HCT116 (cell line): ENCODE measurements at regions not wholly inside any gene's neighbourhood (a gene's known extent, or its start where the extent isn't known, plus 50 kb on each side); places are given as distances from the start of the nearest gene placed in this dataset.

ENCODE experiments used
- ATAC-seq: fragments of 200-7000 bp; cut with Tn5 transposase; 2 replicates; pipeline ENCODE4 v1.9.1; 2020; ENCODE audit warnings: mild to moderate bottlenecking, moderate library complexity
- BruUV-seq: library from RNA; stranded (reverse); fragments of 400-500 nt; replicated peaks from 2 replicates; lab custom pipeline; 2021; lab: Mats Ljungman, UMichigan
- CTCF ChIA-PET: fragments of 300-600 bp; sonication (Branson Sonifier 250); formaldehyde crosslinking; loops from one replicate; lab custom pipeline; 2021; ENCODE audit warnings: antibody characterized with exemption; lab: Charles Lee
- POLR2A ChIA-PET: fragments of 300-600, 350-600 bp; sonication (Branson Sonifier 250); formaldehyde crosslinking; loops from one replicate; lab custom pipeline; 2021; ENCODE audit warnings: antibody characterized with exemption; lab: Charles Lee
- RAD21 ChIA-PET, 2 experiments: fragments of 300-600 bp; sonication (Branson Sonifier 250); formaldehyde crosslinking; loops; one replicate each; lab custom pipeline; 2023; ENCODE audit warnings: low total read pairs in 2 of 2; ENCODE audit not compliant: uncharacterized antibody in 2 of 2, unreplicated experiment in 2 of 2, low non-redundant PET in 1 of 2; lab: Charles Lee
- DNase-seq: peaks from one replicate; pipeline ENCODE4 v3.0.0-alpha.2; 2010; ENCODE audit warnings: low read depth, low spot score
- H2AFZ ChIP-seq: fragments of 200-600 bp; shearing (Covaris generic), sonication (generic); 2 replicates; pipeline ENCODE4 v1.6.1; 2017; ENCODE audit warnings: low read depth, mixed run types, mixed read lengths, antibody characterized with exemption, low read length; ENCODE audit not compliant: poor library complexity, severe bottlenecking
- H3K27ac ChIP-seq: 2 replicates; pipeline ENCODE4 v1.5.1; 2012; ENCODE audit warnings: low read depth, low read length
- H3K27me3 ChIP-seq: fragments of 200-600 bp; sonication (generic); 2 replicates; pipeline ENCODE4 v1.6.1; 2016; ENCODE audit warnings: mixed run types, low read length, mixed read lengths; ENCODE audit not compliant: insufficient read depth
- H3K36me3 ChIP-seq, 2 experiments: fragments of 200-500 bp in 1 of 2; fragments of 200-600 bp in 1 of 2; sonication (Bioruptor generic) in 1 of 2; sonication (generic) in 1 of 2; 2 replicates each; pipeline versions ENCODE4 v1.5.1 to v1.6.1; 2014 to 2016; ENCODE audit warnings: low read length in 2 of 2, inconsistent platforms in 1 of 2, mixed read lengths in 1 of 2, mixed run types in 1 of 2; ENCODE audit not compliant: insufficient read depth in 2 of 2, control insufficient read depth in 1 of 2
- H3K4me1 ChIP-seq, 2 experiments: fragments of 200-600 bp in 1 of 2; sonication (generic) in 1 of 2; 2 replicates each; pipeline versions ENCODE4 v1.5.1 to v1.6.1; 2012 to 2017; ENCODE audit warnings: low read length in 2 of 2, inconsistent platforms in 1 of 2, mild to moderate bottlenecking in 1 of 2, mixed read lengths in 1 of 2, mixed run types in 1 of 2, moderate library complexity in 1 of 2; ENCODE audit not compliant: insufficient read depth in 2 of 2, control insufficient read depth in 1 of 2
- H3K4me2 ChIP-seq: fragments of 200-600 bp; sonication (generic); 2 replicates; pipeline ENCODE4 v1.6.1; 2017; ENCODE audit warnings: mixed run types, low read length, mixed read lengths
- H3K4me3 ChIP-seq, 2 experiments: fragments of 200-600 bp in 1 of 2; sonication (generic) in 1 of 2; replicated peaks in 1 of 2; 2 replicates each; pipeline ENCODE4 v1.5.1; 2011 to 2016; ENCODE audit warnings: low read length in 2 of 2, control low read depth in 1 of 2, low read depth in 1 of 2, mild to moderate bottlenecking in 1 of 2, mixed read lengths in 1 of 2, mixed run types in 1 of 2
- H3K79me2 ChIP-seq: fragments of 200-600 bp; sonication (generic); 2 replicates; pipeline ENCODE4 v1.6.1; 2017; ENCODE audit warnings: mild to moderate bottlenecking, mixed run types, low read length, moderate library complexity, mixed read lengths; ENCODE audit not compliant: insufficient read depth
- H3K9ac ChIP-seq: fragments of 200-600 bp; sonication (generic); 2 replicates; pipeline ENCODE4 v1.6.1; 2016; ENCODE audit warnings: low read length, mixed read lengths
- H3K9me2 ChIP-seq: fragments of 200-600 bp; sonication (generic), shearing (Covaris generic); 2 replicates; pipeline ENCODE4 v1.6.1; 2017; ENCODE audit warnings: mixed run types, mild to moderate bottlenecking, moderate library complexity; ENCODE audit not compliant: insufficient read depth
- H3K9me3 ChIP-seq, 2 experiments: fragments of 200-500 bp in 1 of 2; fragments of 200-600 bp in 1 of 2; sonication (Bioruptor generic) in 1 of 2; sonication (generic) in 1 of 2; 2 replicates each; pipeline ENCODE4 v1.6.1; 2014 to 2017; ENCODE audit warnings: low read length in 2 of 2, mixed read lengths in 2 of 2, inconsistent platforms in 1 of 2, low read depth in 1 of 2, mild to moderate bottlenecking in 1 of 2, mixed run types in 1 of 2, moderate library complexity in 1 of 2; ENCODE audit not compliant: control insufficient read depth in 1 of 2, insufficient read depth in 1 of 2
- H4K20me1 ChIP-seq: fragments of 200-600 bp; sonication (generic), shearing (Covaris generic); 2 replicates; pipeline ENCODE4 v1.6.1; 2017; ENCODE audit warnings: mixed run types, mild to moderate bottlenecking, moderate library complexity; ENCODE audit not compliant: insufficient read depth
- CBX3 ChIP-seq: IDR thresholded peaks from 2 replicates; pipeline ENCODE4 v1.6.1; 2012; ENCODE audit warnings: low read depth
- CEBPB ChIP-seq: IDR thresholded peaks from 2 replicates; pipeline ENCODE4 v1.6.1; 2012; ENCODE audit warnings: low read depth
- CTCF ChIP-seq, 3 experiments: fragments of 200-600 bp in 1 of 3; sonication (generic) in 1 of 3; IDR thresholded peaks in 2 of 3; conservative IDR thresholded peaks in 1 of 3; 2 replicates each; pipeline ENCODE4 v1.5.1; 2012 to 2017; ENCODE audit warnings: low read depth in 2 of 3, low read length in 2 of 3, antibody characterized with exemption in 1 of 3, borderline replicate concordance in 1 of 3, control low read depth in 1 of 3, mild to moderate bottlenecking in 1 of 3, mixed read lengths in 1 of 3, mixed run types in 1 of 3, moderate library complexity in 1 of 3; ENCODE audit not compliant: insufficient read depth in 1 of 3
- EGR1 ChIP-seq: IDR thresholded peaks from 2 replicates; pipeline ENCODE4 v1.6.1; 2012; ENCODE audit warnings: low read depth
- ELF1 ChIP-seq: IDR thresholded peaks from 2 replicates; pipeline ENCODE4 v1.6.1; 2012; ENCODE audit warnings: low read depth, borderline replicate concordance
- EZH2 ChIP-seq: fragments of 200-600 bp; sonication (generic); IDR thresholded peaks from 2 replicates; pipeline ENCODE4 v1.6.1; 2017; ENCODE audit warnings: antibody characterized with exemption, mixed run types
- EZH2phosphoT487 ChIP-seq: fragments of 200-600 bp; IDR thresholded peaks from 2 replicates; pipeline ENCODE4 v1.6.1; 2018; ENCODE audit warnings: antibody characterized with exemption, borderline replicate concordance
- FOSL1 ChIP-seq: IDR thresholded peaks from 2 replicates; pipeline ENCODE4 v1.6.1; 2012; ENCODE audit warnings: low read depth
- JUND ChIP-seq: IDR thresholded peaks from 2 replicates; pipeline ENCODE4 v1.6.1; 2012
- POLR2A ChIP-seq: IDR thresholded peaks from 2 replicates; pipeline ENCODE4 v1.7.0; 2011; ENCODE audit warnings: borderline replicate concordance; ENCODE audit not compliant: insufficient read depth, insufficient read length; ENCODE audit errors: extremely low read depth
- POLR2AphosphoS5 ChIP-seq: IDR thresholded peaks from 2 replicates; pipeline ENCODE4 v1.6.1; 2011; ENCODE audit warnings: mild to moderate bottlenecking, low read depth, low read length, moderate library complexity
- RAD21 ChIP-seq: IDR thresholded peaks from 2 replicates; pipeline ENCODE4 v1.6.1; 2012; ENCODE audit warnings: low read depth, mild to moderate bottlenecking
- SIN3A ChIP-seq: IDR thresholded peaks from 2 replicates; pipeline ENCODE4 v1.6.1; 2012; ENCODE audit warnings: low read depth
- SP1 ChIP-seq: IDR thresholded peaks from 2 replicates; pipeline ENCODE4 v1.6.1; 2012; ENCODE audit warnings: low read depth
- TCF7L2 ChIP-seq: IDR thresholded peaks from 2 replicates; pipeline ENCODE4 v1.7.0; 2011; ENCODE audit warnings: borderline replicate concordance, inconsistent platforms; ENCODE audit not compliant: insufficient read depth, insufficient read length; ENCODE audit errors: extremely low read depth
- YY1 ChIP-seq: IDR thresholded peaks from 2 replicates; pipeline ENCODE4 v1.6.1; 2011; ENCODE audit warnings: low read length, low read depth, moderate library complexity, mild to moderate bottlenecking; ENCODE audit not compliant: insufficient replicate concordance; ENCODE audit errors: extremely low read depth
- ZBTB33 ChIP-seq: IDR thresholded peaks from 2 replicates; pipeline ENCODE4 v1.6.1; 2011; ENCODE audit warnings: mild to moderate bottlenecking, low read length, moderate library complexity; ENCODE audit not compliant: insufficient replicate concordance; ENCODE audit errors: extremely low read depth
- ZFX ChIP-seq: fragments of 450-650 bp; IDR thresholded peaks from 2 replicates; pipeline ENCODE4 v1.6.1; 2017
- intact Hi-C: fragments of 100-400 bp; cut with micrococcal nuclease; formaldehyde crosslinking; loops from 2 replicates; pipeline ENCODE4 v1.10.0; 2022
- TF ChIP-seq, protein P1 (sequence below): IDR thresholded peaks from 2 replicates; pipeline ENCODE4 v1.6.1; 2012; ENCODE audit warnings: low read depth
- TF ChIP-seq, protein P2 (sequence below): IDR thresholded peaks from 2 replicates; pipeline ENCODE4 v1.6.1; 2012

DNA sequence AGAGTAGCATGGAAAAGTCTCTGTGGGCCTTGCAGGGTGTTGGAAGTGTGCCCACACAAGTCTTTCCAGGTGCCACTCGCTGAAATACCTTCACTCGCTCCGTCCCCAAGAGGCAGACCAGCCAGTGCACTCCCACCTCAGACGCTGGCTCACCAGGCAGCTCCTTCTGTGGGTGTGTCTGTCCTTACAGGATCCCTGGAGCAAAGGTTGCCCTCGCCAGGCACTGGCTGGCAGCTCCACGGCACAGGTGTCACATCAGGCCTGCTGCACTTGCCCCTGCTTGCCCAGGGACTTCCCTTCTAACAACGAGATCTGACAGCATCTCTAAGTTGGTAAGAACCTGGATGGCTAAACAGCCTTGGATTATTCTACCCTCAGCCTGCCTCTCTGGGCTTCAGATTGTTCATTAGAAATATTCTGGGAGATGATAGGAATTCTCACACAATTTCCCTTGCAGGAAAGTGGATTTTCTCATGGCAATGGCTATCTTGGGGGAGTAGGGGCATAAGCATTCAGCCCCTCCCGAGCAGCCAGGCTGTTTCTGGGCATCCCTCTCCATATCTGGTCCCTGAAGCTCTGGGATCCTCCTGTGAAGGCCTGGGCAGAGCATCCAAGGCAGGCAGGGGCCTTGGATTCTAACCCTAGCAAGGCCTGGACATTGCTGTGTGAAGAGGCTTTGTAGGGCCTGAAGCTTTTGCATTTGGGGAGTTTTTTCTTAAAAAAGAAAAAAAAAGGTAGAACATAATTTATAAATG, 262.1 kb downstream of the MYCN start:
- CTCF ChIA-PET = no interaction called here

More for the DNA sequence above, 262.1 kb downstream of the MYCN start:
- ATAC-seq (no peak), DNase-seq (no peak)
- no peak overlapping the region for H3K27ac ChIP-seq
- 0 out of 2 replicates have a peak, but pooled peaks cover 4% of the 10 kb centered on the region for H3K27me3 ChIP-seq
- no peaks in the 10 kb centered on the region for H3K79me2 ChIP-seq
- no TSS peak for BruUV-seq
- no peak for TF ChIP-seq RAD21
- no peak for TF ChIP-seq CBX3
- no peak for TF ChIP-seq SP1
- TF ChIP-seq JUND = no peak
- TF ChIP-seq POLR2AphosphoS5 = no peak
- TF ChIP-seq EZH2 = no peak
- no peak for TF ChIP-seq POLR2A
- TF ChIP-seq SIN3A = no peak
- no peak for TF ChIP-seq EZH2phosphoT487
- TF ChIP-seq, protein P1, sequence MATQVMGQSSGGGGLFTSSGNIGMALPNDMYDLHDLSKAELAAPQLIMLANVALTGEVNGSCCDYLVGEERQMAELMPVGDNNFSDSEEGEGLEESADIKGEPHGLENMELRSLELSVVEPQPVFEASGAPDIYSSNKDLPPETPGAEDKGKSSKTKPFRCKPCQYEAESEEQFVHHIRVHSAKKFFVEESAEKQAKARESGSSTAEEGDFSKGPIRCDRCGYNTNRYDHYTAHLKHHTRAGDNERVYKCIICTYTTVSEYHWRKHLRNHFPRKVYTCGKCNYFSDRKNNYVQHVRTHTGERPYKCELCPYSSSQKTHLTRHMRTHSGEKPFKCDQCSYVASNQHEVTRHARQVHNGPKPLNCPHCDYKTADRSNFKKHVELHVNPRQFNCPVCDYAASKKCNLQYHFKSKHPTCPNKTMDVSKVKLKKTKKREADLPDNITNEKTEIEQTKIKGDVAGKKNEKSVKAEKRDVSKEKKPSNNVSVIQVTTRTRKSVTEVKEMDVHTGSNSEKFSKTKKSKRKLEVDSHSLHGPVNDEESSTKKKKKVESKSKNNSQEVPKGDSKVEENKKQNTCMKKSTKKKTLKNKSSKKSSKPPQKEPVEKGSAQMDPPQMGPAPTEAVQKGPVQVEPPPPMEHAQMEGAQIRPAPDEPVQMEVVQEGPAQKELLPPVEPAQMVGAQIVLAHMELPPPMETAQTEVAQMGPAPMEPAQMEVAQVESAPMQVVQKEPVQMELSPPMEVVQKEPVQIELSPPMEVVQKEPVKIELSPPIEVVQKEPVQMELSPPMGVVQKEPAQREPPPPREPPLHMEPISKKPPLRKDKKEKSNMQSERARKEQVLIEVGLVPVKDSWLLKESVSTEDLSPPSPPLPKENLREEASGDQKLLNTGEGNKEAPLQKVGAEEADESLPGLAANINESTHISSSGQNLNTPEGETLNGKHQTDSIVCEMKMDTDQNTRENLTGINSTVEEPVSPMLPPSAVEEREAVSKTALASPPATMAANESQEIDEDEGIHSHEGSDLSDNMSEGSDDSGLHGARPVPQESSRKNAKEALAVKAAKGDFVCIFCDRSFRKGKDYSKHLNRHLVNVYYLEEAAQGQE = no peak
- TF ChIP-seq, protein P2, sequence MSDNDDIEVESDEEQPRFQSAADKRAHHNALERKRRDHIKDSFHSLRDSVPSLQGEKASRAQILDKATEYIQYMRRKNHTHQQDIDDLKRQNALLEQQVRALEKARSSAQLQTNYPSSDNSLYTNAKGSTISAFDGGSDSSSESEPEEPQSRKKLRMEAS = no peak
- no peak for TF ChIP-seq EGR1
- no peak for TF ChIP-seq ZFX
- no peak for TF ChIP-seq TCF7L2
- no peak for TF ChIP-seq ELF1
- TF ChIP-seq CEBPB = no peak
- no peak for TF ChIP-seq ZBTB33
- TF ChIP-seq FOSL1 = no peak
- no peak for TF ChIP-seq YY1
- TF ChIP-seq CTCF (IDR thresholded peaks at IDR 0.05 in 2 of 3, conservative IDR thresholded peaks at IDR 0.05 in 1 of 3; ENCODE audit: borderline replicate concordance in 1 of 3, insufficient read depth in 1 of 3, low read depth in 2 of 3, low read length in 2 of 3) = no peak
- ChIA-PET POLR2A (no interaction called here), RAD21 (no interaction called here)
- H3K9me2 ChIP-seq = no peaks in the 10 kb centered on the region
- no peak overlapping the region for H2AFZ ChIP-seq
- H3K9me3 ChIP-seq = no peaks in the 10 kb centered on the region
- no peaks in the 10 kb centered on the region for H4K20me1 ChIP-seq
- H3K4me3 ChIP-seq = no peak overlapping the region
- H3K4me2 ChIP-seq = no peak overlapping the region
- H3K36me3 ChIP-seq = no peaks in the 10 kb centered on the region
- H3K9ac ChIP-seq = no peak overlapping the region
- peaks cover under 1 to 4% of the 10 kb centered on the region in 2 experiments; a peak in 2 of 4 replicates for H3K4me1 ChIP-seq
- intact Hi-C loops = no loop called here
